Body of pancreas (tissue), 4 donors: ENCODE measurements at regions not wholly inside any gene's neighbourhood (a gene's known extent, or its start where the extent isn't known, plus 50 kb on each side); places are given as distances from the start of the nearest gene placed in this dataset.

Experiments used
- ATAC-seq: fragments of 150-250 bp; one replicate; pipeline ENCODE4 v1.9.1; 2016
- DNase-seq, 4 donors: peaks; one replicate each; pipeline ENCODE4 v3.0.0-alpha.2; 2019
- H3K27ac ChIP-seq, 4 donors: fragments of 200-600 bp; sonication (generic); 1 replicate in 3 of 4; 2 replicates in 1 of 4; pipeline versions ENCODE4 v1.5.1 to v1.6.1; 2016 to 2019; ENCODE audit warnings: mild to moderate bottlenecking in 1 of 4, mixed read lengths in 1 of 4, moderate library complexity in 1 of 4
- H3K27me3 ChIP-seq, 2 donors: fragments of 200-600 bp; sonication (generic); one replicate each; pipeline ENCODE4 v1.6.0; 2016; ENCODE audit warnings: mild to moderate bottlenecking in 1 of 2
- H3K36me3 ChIP-seq, 2 donors: fragments of 200-600 bp; sonication (generic); replicated peaks in 1 of 2; 2 replicates each; pipeline ENCODE4 v1.5.1; 2016; ENCODE audit warnings: low read depth in 2 of 2; ENCODE audit not compliant: insufficient read depth in 1 of 2
- H3K4me1 ChIP-seq: fragments of 200-600 bp; sonication (generic); one replicate; pipeline ENCODE4 v1.6.0; 2016
- H3K4me3 ChIP-seq, 2 donors: fragments of 200-600 bp; sonication (generic); 1 replicate in 1 of 2; 2 replicates in 1 of 2; pipeline ENCODE4 v1.5.1; 2016 to 2019
- H3K9me3 ChIP-seq, 3 donors: fragments of 200-600 bp; sonication (generic); 1 replicate in 2 of 3; 2 replicates in 1 of 3; pipeline ENCODE4 v1.5.1; 2016
- POLR2A ChIP-seq, 3 donors: fragments of 450-650 bp; IDR thresholded peaks; one replicate each; pipeline ENCODE4 v1.6.1; 2016; ENCODE audit warnings: antibody characterized with exemption in 3 of 3, mild to moderate bottlenecking in 2 of 3
- WGBS, 2 donors: methylation state at CpG; one replicate each; pipeline ENCODE4 v1.1.5; 2017; 5-methylcytosine and 5-hydroxymethylcytosine counted together
- intact Hi-C: fragments of 100-400 bp; cut with DNase I; formaldehyde crosslinking; loops from one replicate; pipeline ENCODE4 v1.15.1; 2023
- TF ChIP-seq, protein P1 (sequence below), 7 experiments: fragments of 450-650 bp in 4 of 7; fragments of 200-600 bp in 3 of 7; sonication (generic) in 3 of 7; IDR thresholded peaks; one replicate each; pipeline ENCODE4 v1.5.1; 2016 to 2019; ENCODE audit warnings: antibody characterized with exemption in 7 of 7

DNA sequence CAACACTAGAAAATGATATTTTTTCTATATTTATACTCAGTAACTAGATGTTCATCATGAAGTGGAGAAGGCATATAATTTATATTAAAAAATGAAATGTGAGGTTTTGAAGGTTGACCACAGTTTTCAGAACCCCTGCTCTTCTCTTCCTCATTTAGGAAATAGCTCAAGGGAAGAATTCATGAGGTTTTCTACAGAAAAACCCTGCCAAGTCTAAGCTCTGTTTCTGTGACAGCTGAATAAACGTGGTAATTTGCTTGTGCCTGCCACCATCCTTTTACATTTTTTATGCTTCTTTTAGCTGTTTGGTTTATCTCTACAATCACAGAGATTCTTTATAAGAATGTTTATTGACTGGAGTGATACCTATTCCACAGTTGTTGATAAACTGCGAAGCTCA, 630.3 kb upstream of the POT1 start:
- 35 to 42% methylated on average over 2 of the region's 2 CpGs for WGBS, 2 donors
- TF ChIP-seq POLR2A (IDR thresholded peaks at IDR 0.05) = no peak
- TF ChIP-seq, protein P1, sequence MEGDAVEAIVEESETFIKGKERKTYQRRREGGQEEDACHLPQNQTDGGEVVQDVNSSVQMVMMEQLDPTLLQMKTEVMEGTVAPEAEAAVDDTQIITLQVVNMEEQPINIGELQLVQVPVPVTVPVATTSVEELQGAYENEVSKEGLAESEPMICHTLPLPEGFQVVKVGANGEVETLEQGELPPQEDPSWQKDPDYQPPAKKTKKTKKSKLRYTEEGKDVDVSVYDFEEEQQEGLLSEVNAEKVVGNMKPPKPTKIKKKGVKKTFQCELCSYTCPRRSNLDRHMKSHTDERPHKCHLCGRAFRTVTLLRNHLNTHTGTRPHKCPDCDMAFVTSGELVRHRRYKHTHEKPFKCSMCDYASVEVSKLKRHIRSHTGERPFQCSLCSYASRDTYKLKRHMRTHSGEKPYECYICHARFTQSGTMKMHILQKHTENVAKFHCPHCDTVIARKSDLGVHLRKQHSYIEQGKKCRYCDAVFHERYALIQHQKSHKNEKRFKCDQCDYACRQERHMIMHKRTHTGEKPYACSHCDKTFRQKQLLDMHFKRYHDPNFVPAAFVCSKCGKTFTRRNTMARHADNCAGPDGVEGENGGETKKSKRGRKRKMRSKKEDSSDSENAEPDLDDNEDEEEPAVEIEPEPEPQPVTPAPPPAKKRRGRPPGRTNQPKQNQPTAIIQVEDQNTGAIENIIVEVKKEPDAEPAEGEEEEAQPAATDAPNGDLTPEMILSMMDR (IDR thresholded peaks at IDR 0.05) = no peak
- Histone ChIP-seq H3K4me3 (no peak overlapping the region), H3K36me3 (no peaks in the 10 kb centered on the region), H3K27me3 (no peaks in the 10 kb centered on the region), H3K4me1 (no peaks in the 10 kb centered on the region), H3K9me3 (no peaks in the 10 kb centered on the region), H3K27ac (no peak overlapping the region)
- DNase-seq = no peak
- intact Hi-C loops = no loop called here
- no peak for ATAC-seq

DNA sequence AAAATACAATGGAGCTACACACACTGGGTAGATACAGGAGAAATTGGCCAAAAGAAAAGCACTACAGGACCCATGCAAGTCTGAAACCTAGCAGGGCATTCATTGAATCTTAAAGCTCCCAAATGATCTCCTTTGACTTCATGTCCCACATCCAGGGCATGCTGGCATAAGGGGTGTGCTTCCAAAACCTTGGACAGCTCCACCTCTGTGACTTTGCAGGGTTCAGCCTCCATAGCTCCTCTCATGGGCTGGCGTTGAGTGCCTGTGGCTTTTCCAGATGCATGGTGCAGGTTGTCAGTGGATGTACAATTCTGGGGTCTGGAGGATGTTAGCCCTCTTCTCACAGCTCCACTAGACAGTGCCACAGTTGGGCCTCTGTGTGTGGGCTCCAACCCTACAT, 626.3 kb upstream of the POT1 start:
- H3K4me3 ChIP-seq = no peak overlapping the region
- no peaks in the 10 kb centered on the region for H3K4me1 ChIP-seq
- DNase-seq (no peak), ATAC-seq (no peak)
- WGBS, 2 donors = 58 to 67% methylated on average over 1 of the region's 1 CpG
- no peak overlapping the region for H3K27ac ChIP-seq
- no peaks in the 10 kb centered on the region for H3K36me3 ChIP-seq
- H3K9me3 ChIP-seq = no peaks in the 10 kb centered on the region
- intact Hi-C loops = no loop called here
- TF ChIP-seq POLR2A (IDR thresholded peaks at IDR 0.05) = no peak
- TF ChIP-seq, protein P1 (IDR thresholded peaks at IDR 0.05) = no peak
- H3K27me3 ChIP-seq = no peaks in the 10 kb centered on the region

DNA sequence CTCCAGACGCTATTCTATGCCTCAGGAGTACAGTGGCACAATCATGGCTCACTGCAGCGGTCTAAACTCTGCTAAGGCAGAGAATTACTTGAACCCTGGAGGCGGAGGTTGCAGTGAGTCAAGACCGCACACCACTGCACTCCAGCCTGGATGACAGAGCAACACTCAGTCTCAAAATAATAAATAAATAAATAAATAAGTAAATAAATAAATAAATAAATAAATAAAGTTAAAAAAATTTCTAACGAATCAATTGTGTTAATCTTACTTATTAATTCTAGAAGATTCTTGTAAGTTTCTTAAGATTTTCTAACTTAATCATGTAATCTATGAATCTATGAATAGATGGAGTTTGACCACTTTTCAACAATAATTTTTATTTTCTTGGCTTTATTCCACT, 621.4 kb upstream of the POT1 start:
- H3K4me3 ChIP-seq = no peak overlapping the region
- TF ChIP-seq, protein P1 (IDR thresholded peaks at IDR 0.05) = no peak
- TF ChIP-seq POLR2A (IDR thresholded peaks at IDR 0.05) = no peak
- H3K36me3 ChIP-seq = no peaks in the 10 kb centered on the region
- H3K27ac ChIP-seq = no peak overlapping the region
- no peaks in the 10 kb centered on the region for H3K9me3 ChIP-seq
- no peaks in the 10 kb centered on the region for H3K4me1 ChIP-seq
- no peaks in the 10 kb centered on the region for H3K27me3 ChIP-seq
- intact Hi-C loops = no loop called here
- DNase-seq (no peak), ATAC-seq (no peak)
- 83% methylated on average over 5 of the region's 5 CpGs for WGBS, 2 donors

GRCh38 chr7:125547505-125547904, 617.9 kb upstream of the POT1 start:
- TF ChIP-seq POLR2A (IDR thresholded peaks at IDR 0.05) = no peak
- TF ChIP-seq, protein P1 (IDR thresholded peaks at IDR 0.05) = no peak
- H3K27me3 ChIP-seq = no peaks in the 10 kb centered on the region
- no peaks in the 10 kb centered on the region for H3K36me3 ChIP-seq
- H3K9me3 ChIP-seq = no peaks in the 10 kb centered on the region
- intact Hi-C loops = no loop called here
- H3K27ac ChIP-seq = no peak overlapping the region
- ATAC-seq (no peak), DNase-seq (no peak)
- 64 to 79% methylated on average over 2 of the region's 2 CpGs for WGBS, 2 donors
- H3K4me1 ChIP-seq = no peaks in the 10 kb centered on the region
- H3K4me3 ChIP-seq = no peak overlapping the region

GRCh38 chr7:125530553-125530952, 600.9 kb upstream of the POT1 start:
- TF ChIP-seq, protein P1 (IDR thresholded peaks at IDR 0.05) = no peak
- TF ChIP-seq POLR2A (IDR thresholded peaks at IDR 0.05) = no peak
- no peak overlapping the region for H3K4me3 ChIP-seq
- H3K4me1 ChIP-seq = no peaks in the 10 kb centered on the region
- DNase-seq = no peak
- H3K9me3 ChIP-seq = no peaks in the 10 kb centered on the region
- no peak for ATAC-seq
- no peak overlapping the region for H3K27ac ChIP-seq
- intact Hi-C loops = no loop called here
- H3K36me3 ChIP-seq = no peaks in the 10 kb centered on the region
- 71 to 79% methylated on average over 1 of the region's 1 CpG for WGBS, 2 donors
- no peaks in the 10 kb centered on the region for H3K27me3 ChIP-seq
